HEK293 (cell line): ENCODE measurements at regions not wholly inside any gene's neighbourhood (a gene's known extent, or its start where the extent isn't known, plus 50 kb on each side); places are given as distances from the start of the nearest gene placed in this dataset.

Experiments
- GLIS2 ChIP-seq: fragments of 450-650 bp; formaldehyde crosslinking; IDR thresholded peaks from 2 replicates; pipeline ENCODE4 v1.5.1; 2016; ENCODE audit warnings: missing biosample characterization, missing genetic modification characterization
- ZFP3 ChIP-seq: fragments of 450-650 bp; formaldehyde crosslinking; IDR thresholded peaks from 2 replicates; pipeline ENCODE4 v1.5.1; 2016; ENCODE audit warnings: low read depth, missing biosample characterization, missing genetic modification characterization
- ZNF121 ChIP-seq: fragments of 450-650 bp; formaldehyde crosslinking; IDR thresholded peaks from 2 replicates; pipeline ENCODE4 v1.5.1; 2016; ENCODE audit warnings: missing biosample characterization, missing genetic modification characterization
- ZNF138 ChIP-seq: fragments of 450-650 bp; formaldehyde crosslinking; IDR thresholded peaks from 2 replicates; pipeline ENCODE4 v1.5.1; 2016; ENCODE audit warnings: missing biosample characterization, missing genetic modification characterization, borderline replicate concordance
- ZNF423 ChIP-seq: fragments of 450-650 bp; formaldehyde crosslinking; IDR thresholded peaks from 2 replicates; pipeline ENCODE4 v1.5.1; 2016; ENCODE audit warnings: missing biosample characterization, missing genetic modification characterization
- ZNF510 ChIP-seq: fragments of 450-650 bp; formaldehyde crosslinking; IDR thresholded peaks from 2 replicates; pipeline ENCODE4 v1.5.1; 2018; ENCODE audit warnings: mild to moderate bottlenecking, missing genetic modification characterization, missing biosample characterization; ENCODE audit not compliant: insufficient replicate concordance
- ZNF549 ChIP-seq: fragments of 450-650 bp; IDR thresholded peaks from 2 replicates; pipeline ENCODE4 v1.5.1; 2018; ENCODE audit warnings: missing biosample characterization, missing genetic modification characterization, mild to moderate bottlenecking, inconsistent platforms, moderate library complexity

GRCh38 chr2:48250943-48251342 lies 63.5 kb upstream of the FOXN2 start:
- TF ChIP-seq GLIS2 (no peak), ZFP3 (tag by site-specific recombination) (no peak), ZNF549 (no peak), ZNF510 (tag by site-specific recombination) (no peak), ZNF121 (tag by site-specific recombination) (no peak), ZNF138 (no peak), ZNF423 (tag by site-specific recombination) (no peak)
